A549 (cell line): ENCODE measurements at regions not wholly inside any gene's neighbourhood (a gene's known extent, or its start where the extent isn't known, plus 50 kb on each side); places are given as distances from the start of the nearest gene placed in this dataset.

Experiments used
- CTCF ChIP-seq: fragments of >200 bp; sonication (Bioruptor Twin); formaldehyde crosslinking; IDR thresholded peaks from 3 replicates; pipeline ENCODE4 v1.5.1; 2016
- MAFK ChIP-seq: fragments of 450-650 bp; IDR thresholded peaks from 2 replicates; pipeline ENCODE4 v1.6.1; 2014; ENCODE audit not compliant: partially characterized antibody
- POLR2A ChIP-seq: IDR thresholded peaks from 2 replicates; pipeline ENCODE4 v1.6.1; 2012; ENCODE audit warnings: mild to moderate bottlenecking, low read length
- RAD21 ChIP-seq, 2 experiments: fragments of >200 bp in 1 of 2; sonication (Bioruptor Twin) in 1 of 2; formaldehyde crosslinking in 1 of 2; IDR thresholded peaks in 1 of 2; conservative IDR thresholded peaks in 1 of 2; 2 replicates in 1 of 2; 3 replicates in 1 of 2; pipeline ENCODE4 v1.6.1; 2012 to 2018; ENCODE audit warnings: inconsistent platforms in 1 of 2

DNA sequence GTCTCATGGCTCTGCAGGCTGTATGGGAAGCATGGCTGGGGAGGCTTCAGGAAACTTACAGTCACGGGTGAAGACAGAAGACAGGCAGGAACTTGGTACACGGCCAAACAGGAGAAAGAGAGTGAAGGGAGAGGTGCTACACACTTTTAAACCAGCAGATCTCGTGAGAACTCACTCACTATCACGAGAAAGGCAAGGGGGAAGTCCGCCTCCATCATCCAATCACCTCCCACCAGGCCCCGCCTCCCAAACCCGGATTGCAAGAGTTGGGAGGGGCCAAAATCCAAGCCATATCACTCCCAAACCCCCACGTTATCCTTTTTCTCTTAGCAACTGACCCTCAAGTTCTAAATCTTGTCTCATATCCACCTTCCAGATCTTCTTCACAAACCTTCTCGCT lies 1710.5 kb upstream of the TENM3 start:
- TF ChIP-seq POLR2A (no peak), MAFK (no peak), CTCF (no peak), RAD21 (conservative IDR thresholded peaks at IDR 0.05 in 1 of 2, IDR thresholded peaks at IDR 0.05 in 1 of 2) (no peak)
